Iris pigment epithelial cell (primary cell): ENCODE measurements at regions not wholly inside any gene's neighbourhood (a gene's known extent, or its start where the extent isn't known, plus 50 kb on each side); places are given as distances from the start of the nearest gene placed in this dataset.

Source experiments
- DNase-seq: peaks from one replicate; pipeline ENCODE4 v3.0.0-alpha.2; 2011; ENCODE audit warnings: low read depth

GRCh38 chr5:56513141-56513540 lies 280.0 kb upstream of the ANKRD55 start:
- no peak for DNase-seq

- DNase-seq: no peak
Measured at GRCh38 chr5:56512313-56512996, 279.3 kb upstream of the ANKRD55 start.

GRCh38 chr5:56511326-56511841 lies 278.3 kb upstream of the ANKRD55 start:
- DNase-seq: no peak

GRCh38 chr5:56508249-56508648 lies 275.1 kb upstream of the ANKRD55 start:
- DNase-seq: no peak

GRCh38 chr5:56507351-56507930 lies 274.3 kb upstream of the ANKRD55 start:
- DNase-seq: no peak

- DNase-seq: peak; percentile 37
Measured at GRCh38 chr5:56506211-56506965, 273.3 kb upstream of the ANKRD55 start.

- no peak for DNase-seq
Measured at GRCh38 chr5:56503929-56504328, 270.8 kb upstream of the ANKRD55 start.

GRCh38 chr5:56501781-56502557 lies 268.8 kb upstream of the ANKRD55 start:
- peak; percentile 24 for DNase-seq

- no peak for DNase-seq
Measured at GRCh38 chr5:56499901-56500300, 266.8 kb upstream of the ANKRD55 start.

- no peak for DNase-seq
Measured at GRCh38 chr5:56499491-56499890, 266.4 kb upstream of the ANKRD55 start.

- no peak for DNase-seq
Measured at GRCh38 chr5:56498759-56499395, 265.7 kb upstream of the ANKRD55 start.

- DNase-seq: no peak
Measured at GRCh38 chr5:56496581-56497063, 263.5 kb upstream of the ANKRD55 start.

GRCh38 chr5:56494300-56494731 lies 261.2 kb upstream of the ANKRD55 start:
- no peak for DNase-seq

- DNase-seq: no peak
Measured at GRCh38 chr5:56493766-56494165, 260.6 kb upstream of the ANKRD55 start.

- no peak for DNase-seq
Measured at GRCh38 chr5:56493308-56493707, 260.2 kb upstream of the ANKRD55 start.

- no peak for DNase-seq
Measured at GRCh38 chr5:56492812-56493211, 259.7 kb upstream of the ANKRD55 start.

- no peak for DNase-seq
Measured at GRCh38 chr5:56490971-56491468, 257.9 kb upstream of the ANKRD55 start.

GRCh38 chr5:56489272-56489671 lies 256.1 kb upstream of the ANKRD55 start:
- DNase-seq: no peak

GRCh38 chr5:56487528-56488115 lies 254.5 kb upstream of the ANKRD55 start:
- no peak for DNase-seq

- no peak for DNase-seq
Measured at GRCh38 chr5:56482363-56482762, 249.2 kb upstream of the ANKRD55 start.
